ENCODE measurements at regions not wholly inside any gene's neighbourhood (a gene's known extent, or its start where the extent isn't known, plus 50 kb on each side); places are given as distances from the start of the nearest gene placed in this dataset.
A peak's percentile ranks its signal among the peaks of the same experiment; 100 is the strongest.
"Not testable (repeated sequence)": the region's sequence is repeated elsewhere in the genome, so short reads cannot be mapped to it uniquely, and the experiment has no call there.

DNA sequence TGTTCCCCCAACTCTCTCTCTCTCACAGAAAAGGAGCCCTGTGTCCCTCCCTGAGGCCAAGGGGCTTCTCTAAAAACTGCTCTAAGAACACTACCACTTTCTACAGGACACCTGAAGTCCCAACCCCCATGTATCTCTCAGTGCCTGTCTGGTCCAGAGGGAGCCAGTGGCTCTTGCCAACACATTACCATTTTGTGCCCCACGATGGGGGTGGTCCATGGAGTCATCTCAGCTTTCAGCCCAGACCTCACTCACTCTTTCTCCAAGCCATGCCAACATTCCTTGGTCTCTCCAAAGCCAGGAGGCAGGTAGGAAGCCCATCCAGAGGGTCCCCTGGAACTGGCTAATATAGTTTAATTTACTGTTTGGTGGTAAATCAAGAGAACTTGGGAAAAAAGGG lies 962.1 kb upstream of the DEFB115 start:
- DNase-seq (ENCODE audit: low read depth, low spot score), result not testable (repeated sequence)

DNA sequence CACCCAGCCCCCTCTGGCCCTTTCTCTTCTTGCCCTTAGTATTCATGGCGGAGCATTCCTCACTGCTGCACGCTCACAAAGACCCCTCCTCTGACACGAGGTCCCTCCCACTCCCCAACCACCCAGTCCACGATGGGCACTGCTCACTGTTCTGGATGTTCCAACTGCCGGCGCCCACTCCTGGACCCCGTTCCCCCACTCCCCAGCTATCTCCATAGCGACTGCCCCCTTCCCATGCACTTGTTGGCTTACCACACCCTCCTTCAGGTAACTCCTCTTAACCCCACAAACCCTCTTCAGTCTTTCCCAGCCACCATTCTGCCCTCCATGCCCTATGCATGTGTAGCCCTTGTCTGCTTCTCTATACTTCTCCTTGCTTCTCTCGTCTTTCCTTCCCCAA lies 961.5 kb upstream of the DEFB115 start:
- DNase-seq (ENCODE audit: low read depth, low spot score), result not testable (repeated sequence)

DNA sequence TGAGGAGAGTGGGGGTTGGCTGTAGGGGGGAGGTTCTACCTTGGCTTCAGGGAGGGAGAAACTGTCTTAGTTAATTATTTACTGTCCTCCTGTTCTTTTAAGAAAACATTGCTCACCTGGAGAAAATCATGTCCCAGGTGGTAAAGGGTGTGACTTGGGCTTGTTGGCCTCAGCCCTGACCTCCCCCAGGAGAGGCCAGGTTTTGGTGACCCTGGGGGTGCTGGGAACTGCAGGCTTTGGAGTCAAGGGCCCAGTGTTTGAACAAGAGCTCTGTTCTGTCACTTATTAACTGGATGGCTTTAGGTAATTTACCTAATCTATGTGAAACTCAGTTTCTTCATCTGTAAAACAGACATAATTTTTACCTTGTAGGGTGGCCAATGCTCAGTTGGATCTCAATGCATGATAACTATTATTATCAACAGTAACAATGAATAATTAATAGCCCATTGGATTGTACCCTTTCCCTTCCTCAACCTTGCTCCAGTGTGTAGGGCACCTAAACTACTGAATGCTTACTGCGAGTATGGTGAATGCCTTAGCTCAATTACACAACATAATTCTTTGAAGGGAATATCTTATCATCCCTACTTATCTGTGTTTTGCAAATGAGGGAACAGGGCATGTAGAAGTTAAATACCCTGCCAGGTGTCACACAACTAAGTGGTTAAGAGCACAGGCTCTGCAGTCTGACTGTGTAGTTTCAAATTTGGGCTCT lies 959.4 kb upstream of the DEFB115 start:
- DNase-seq (ENCODE audit: low read depth, low spot score), result not testable (repeated sequence)

DNA sequence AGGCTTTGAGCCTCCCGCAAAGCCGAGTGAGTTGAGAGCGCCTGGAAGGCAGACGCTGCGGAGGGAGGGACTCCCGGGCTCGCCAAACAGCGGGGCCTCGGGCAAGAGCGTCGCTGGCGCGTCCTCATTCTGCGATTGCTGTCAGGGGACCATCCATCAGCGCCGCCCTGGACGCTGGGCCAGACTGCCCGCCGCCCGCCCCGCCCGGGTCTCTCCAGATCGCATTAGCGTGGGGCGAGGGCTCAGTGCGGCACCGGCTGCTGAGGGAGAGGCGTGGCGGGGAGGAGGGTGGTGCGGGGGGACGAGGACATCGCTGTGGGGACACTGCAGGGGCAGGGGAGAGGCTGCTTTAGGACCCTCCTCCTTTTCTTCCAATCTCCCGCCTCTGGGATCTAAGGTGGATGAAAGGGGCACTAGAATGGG lies 957.2 kb upstream of the DEFB115 start:
- not testable (repeated sequence) for DNase-seq (ENCODE audit: low read depth, low spot score)

DNA sequence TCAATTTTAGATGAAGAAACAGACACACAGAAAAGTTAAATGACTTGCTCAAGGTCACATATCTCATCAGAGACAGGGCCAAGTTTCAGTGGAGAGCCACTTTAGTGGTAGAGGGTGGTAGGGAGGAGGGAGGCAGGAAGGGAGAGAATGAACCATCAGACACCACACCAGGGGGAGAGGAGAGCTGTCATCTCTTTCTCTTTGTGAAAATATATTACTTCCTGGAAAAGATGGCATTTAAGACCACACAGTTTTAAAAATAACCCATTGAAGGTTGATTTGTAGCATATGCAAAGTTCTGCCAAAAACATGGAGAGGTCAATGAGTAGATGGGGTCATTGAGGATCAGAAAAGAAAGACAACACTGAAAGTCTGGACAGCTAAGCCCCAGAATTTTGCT lies 954.7 kb upstream of the DEFB115 start:
- DNase-seq (ENCODE audit: low read depth, low spot score), result not testable (repeated sequence)

DNA sequence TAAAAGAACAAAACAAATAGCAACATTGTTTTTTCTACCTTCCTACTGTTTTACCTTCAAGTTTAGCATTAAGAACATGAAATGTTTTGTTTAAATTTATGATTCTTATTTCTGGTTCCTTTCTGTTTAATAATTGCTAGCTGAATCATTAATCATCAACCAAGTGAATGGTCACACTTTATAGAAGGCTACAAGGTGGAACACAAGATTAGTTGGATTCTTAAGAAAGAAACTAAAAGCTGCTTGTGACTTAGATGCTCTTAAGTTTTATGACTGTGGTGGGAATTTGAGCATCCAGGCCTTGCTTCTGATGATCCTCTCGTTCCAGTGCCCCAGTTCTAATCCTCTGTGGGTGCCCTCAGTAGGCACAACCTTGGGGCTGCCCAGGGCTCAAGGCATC lies 947.5 kb upstream of the DEFB115 start:
- DNase-seq (ENCODE audit: low read depth, low spot score), result not testable (repeated sequence)

DNA sequence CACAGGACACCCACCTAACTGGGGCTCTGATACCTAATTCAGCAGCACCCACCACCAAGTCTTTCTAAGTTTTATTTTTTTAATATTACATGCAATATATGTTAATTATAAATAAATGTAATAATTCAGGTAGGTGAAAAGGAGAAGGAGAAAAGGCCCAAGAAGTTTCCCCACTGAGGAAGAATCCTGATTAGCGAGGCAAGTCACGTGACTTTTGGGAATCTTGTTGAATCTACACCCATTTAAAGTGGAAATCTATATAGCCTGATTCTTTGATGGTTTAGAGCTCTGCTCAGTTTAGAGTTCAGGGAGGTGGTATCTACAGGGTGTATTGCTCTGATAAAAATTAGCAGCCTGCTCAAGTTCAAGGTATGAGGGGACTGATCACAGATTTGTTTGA lies 947.1 kb upstream of the DEFB115 start:
- not testable (repeated sequence) for DNase-seq (ENCODE audit: low read depth, low spot score)

DNA sequence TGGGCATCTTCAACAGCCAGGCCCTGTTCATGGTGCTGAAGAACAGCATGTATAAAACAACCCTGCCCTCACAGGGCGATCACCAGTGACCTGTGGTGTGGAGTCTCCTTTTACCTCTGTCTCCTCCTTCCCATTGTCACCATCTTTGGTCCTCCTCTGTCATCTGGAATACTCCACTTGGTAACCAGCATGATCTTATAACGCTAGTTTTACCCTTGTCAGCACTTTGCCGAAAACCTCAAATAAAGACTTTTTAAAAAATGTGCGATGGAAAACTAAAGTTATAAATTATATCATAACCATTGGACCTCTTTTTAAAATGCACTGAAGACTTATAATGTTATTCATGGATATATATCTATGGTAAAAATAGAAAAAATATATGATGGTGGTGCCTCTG lies 945.2 kb upstream of the DEFB115 start:
- not testable (repeated sequence) for DNase-seq (ENCODE audit: low read depth, low spot score)

DNA sequence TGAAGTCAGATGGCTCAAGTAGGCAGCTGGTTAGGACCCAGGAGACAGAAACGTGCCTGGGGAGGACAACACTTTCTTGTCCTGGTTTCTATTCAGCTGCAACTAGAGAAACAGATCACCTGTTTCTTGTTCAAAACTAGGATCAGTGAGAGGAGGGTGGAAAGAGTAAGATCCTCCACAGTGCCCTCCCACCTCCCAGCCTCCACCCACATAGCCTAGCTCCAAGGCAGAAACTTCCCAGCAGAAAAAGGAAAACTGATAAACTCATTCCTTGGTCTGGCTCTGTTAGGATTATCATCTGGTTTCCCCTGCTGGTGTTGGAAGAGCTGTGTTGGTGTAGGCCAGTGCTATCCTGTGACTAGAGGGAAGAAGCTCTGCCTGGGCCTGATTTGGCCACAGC lies 943.8 kb upstream of the DEFB115 start:
- not testable (repeated sequence) for DNase-seq (ENCODE audit: low read depth, low spot score)

DNA sequence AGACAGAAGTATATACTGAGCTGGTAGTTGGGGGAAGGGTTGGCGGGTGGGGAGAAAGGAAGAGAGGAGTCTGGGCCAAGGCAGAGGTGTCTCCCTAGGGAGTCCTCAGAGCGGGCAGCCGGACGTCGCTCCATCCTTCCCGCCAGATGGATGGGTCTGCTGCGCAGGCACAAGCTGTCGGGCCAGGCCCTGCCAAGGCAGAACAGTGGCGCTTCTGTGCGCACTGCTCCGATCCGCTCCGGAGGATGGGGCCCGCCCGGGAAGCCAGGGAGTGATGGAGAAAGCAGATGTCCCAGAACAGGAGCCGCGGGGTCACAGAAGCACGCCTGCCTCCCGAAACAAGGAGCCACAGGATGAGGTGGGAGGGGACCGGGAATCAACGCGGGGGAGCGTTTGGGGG lies 941.4 kb upstream of the DEFB115 start:
- not testable (repeated sequence) for DNase-seq (ENCODE audit: low read depth, low spot score)

DNA sequence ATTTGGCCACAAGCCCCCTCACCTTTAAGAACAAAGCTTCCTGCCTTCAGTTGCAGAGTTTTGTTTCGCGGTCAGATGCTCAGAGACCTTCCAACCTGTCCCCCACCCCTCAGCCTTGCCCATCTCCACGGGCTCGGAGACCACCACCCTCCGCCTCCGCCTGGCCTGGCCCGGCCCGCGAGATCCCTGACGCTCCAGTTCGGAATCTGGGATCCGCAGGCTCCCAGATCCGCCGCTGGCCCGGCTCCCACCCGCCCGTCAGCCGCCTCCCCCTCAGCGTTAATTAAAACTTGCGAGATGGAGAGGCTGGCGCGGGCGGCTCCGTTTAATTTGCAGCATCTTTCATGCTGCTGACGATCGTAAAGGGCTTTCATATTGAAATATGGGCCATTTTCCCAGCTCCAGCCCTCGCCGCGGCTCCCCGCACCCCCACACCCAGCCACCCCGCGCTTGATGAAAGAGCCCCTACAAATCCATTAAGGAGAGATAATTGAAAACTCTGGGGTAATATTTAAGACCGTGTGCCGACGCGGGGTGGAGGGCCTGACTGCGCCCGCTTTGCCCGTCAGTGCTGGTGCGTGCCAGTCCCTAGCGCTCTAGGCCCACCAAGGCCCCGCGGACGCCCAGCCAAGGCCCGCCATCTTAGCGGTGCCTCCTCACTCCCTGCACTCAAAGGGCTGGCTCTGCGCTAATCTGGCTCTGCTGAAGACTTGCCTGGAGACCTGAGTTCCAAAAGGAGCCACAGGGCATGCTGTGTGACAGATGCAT lies 940.7 kb upstream of the DEFB115 start:
- not testable (repeated sequence) for DNase-seq (ENCODE audit: low read depth, low spot score)

DNA sequence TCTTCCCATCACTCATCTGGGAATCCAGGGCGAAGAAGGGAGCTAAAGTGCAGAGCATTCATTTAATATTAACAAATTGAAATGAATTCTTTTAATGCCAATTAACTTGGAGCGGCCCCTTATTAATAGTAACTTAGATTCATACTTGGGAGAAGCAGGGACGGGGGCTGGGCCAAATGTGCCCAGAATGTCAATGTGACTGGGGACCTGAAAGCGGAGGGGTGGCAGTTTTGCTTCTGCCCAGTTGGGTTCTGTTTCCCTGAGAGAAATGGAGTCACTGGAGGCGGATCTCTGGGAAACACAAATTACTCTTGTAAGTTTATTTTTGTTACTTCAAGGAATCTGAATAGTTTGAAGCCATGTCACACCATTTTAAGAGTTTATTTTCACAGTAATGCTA lies 923.7 kb upstream of the DEFB115 start:
- not testable (repeated sequence) for DNase-seq (ENCODE audit: low read depth, low spot score)

DNA sequence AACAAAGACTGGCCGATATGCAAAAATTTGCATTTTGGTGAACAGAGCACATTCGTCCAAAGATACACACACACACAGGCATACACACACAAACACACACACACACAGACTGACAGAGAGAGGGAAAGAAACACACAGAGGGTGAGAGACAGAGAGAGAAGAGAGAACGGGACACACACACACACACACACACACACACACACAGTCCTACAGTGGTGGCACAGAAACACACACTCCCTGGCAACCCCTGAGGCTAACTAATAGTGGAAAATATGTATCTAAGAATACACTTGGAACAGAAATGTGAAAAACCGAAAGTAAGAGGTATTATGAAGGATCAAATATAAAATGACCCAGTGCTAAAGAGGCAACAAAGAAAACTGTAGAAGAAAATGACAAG lies 919.9 kb upstream of the DEFB115 start:
- DNase-seq (ENCODE audit: low read depth, low spot score), result not testable (repeated sequence)

DNA sequence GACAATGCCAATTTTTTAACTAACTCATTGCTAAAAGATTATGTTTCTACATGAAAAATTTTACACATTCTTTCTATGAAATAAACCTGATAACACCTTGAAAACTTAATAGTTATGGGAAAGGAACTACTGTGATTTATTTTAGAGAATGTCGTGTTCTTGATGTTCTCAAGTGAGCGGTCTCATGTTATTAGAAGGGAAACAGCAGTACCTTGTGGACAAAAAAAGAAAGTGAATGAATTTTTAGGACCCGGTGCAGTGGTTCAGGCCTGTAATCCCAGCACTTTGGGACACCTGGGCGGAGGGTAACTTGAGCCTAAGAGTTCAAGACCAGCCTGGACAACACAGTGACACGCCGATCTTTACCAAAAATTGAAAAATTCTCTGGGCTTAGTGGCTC lies 908.5 kb upstream of the DEFB115 start:
- DNase-seq (ENCODE audit: low read depth, low spot score), result not testable (repeated sequence)

DNA sequence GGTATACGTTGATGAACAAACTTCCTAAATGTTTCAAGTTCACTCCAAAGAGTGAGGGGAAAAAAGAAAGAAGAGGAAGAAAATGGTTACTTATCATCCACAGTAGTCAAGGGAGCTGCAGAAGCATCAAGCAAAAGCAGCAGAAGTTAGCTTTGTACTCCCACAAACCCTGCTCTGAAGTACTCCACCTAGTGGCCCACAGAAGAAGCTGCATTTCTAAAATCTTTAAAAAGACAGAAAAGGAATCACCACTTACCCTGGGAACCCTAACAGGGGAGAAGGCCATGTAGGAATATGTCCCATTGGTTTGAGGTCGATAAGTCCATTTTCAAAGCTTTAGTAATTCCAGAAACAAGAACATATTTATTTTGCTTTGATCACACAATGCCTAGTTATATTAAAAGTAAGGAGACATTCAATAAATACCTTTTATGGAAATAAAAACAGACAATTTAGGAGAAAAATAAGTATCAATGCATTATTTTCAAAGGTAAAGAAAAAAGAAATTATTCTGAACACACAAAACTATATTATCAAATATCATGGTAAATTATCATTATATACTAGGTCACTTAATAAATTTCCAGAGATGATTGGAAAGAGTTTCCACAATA lies 900.5 kb upstream of the DEFB115 start:
- not testable (repeated sequence) for DNase-seq (ENCODE audit: low read depth, low spot score)

DNA sequence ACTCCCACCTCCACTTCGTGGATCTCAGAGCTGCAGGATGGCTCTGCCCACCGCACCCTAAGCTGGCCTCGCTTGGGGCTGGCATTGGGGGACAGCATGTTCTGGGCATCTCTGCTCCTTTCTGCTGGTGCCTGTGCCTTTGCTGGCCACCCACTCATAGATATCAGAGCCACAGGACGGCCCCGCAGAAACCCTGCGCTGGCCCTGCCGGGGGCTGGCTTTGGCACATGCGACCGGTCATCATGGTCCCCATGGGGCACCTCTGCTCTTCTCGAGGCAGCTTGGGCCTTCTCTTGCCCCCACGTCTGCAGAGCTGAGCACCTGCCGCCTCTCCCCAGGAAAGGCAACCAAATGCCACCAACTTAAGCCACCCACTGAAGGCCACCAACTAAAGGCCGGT lies 895.7 kb upstream of the DEFB115 start:
- DNase-seq (ENCODE audit: low read depth, low spot score), result not testable (repeated sequence)

DNA sequence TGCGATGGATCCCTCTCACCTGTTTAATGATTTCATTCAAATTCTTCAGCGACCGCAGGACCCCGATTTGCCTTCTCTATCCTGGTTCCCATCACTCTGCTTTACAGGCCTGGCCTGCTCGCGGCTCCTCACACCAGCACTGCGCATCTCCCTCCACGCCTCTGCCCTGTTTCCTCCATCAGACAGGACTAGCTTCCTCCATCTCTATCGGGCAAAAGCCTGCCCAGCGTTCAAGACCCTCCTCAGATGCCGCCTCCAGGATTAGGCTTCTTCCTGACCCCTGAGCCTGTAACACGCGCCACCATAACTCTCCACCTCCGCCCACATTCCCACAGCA lies 881.1 kb upstream of the DEFB115 start:
- DNase-seq (ENCODE audit: low read depth, low spot score), result not testable (repeated sequence)

DNA sequence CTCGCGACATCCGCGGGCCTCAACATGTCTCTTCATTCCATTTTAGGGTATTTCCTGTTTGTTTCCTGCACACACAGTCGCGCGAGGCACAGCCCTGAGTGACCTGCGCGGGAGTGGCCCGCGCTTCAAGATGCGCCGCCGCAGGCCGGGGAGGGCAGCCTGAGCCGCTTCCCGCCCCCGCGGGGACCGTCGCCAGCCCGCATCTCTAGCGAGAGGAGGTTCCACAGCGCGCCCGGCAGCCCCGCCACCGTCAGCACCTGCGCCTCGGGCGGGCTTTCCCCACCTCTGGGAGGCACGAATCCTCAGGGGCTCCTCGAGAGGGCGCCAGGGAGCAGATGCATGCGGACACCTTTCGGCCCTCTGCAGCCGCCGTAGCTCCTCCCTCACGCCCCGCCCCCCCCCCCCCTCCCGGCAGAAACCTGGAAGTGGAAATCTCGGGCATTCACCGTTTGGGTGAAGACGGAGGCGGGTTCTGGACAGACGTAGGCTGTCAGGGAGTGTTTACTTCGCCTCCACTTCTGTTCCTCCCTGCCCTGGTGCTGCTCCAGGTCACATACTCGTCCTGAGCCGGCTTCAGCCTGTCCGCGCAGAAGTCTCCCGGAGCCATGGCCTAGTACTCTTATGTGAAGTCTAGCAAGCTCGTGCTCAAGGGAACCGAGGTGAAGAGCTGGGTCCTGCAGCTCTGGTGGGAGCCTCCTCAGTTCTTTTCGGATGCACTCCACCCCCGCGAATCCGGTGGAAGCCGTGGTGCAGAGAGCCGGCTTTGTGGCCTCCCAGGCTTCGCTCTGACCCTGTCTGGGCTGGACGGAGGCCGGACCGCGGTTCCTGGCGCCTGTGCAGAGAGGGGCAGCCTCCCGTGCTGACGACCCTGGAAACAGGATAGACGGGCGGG lies 880.5 kb upstream of the DEFB115 start:
- peak; percentile 34 for DNase-seq (ENCODE audit: low read depth, low spot score)

DNA sequence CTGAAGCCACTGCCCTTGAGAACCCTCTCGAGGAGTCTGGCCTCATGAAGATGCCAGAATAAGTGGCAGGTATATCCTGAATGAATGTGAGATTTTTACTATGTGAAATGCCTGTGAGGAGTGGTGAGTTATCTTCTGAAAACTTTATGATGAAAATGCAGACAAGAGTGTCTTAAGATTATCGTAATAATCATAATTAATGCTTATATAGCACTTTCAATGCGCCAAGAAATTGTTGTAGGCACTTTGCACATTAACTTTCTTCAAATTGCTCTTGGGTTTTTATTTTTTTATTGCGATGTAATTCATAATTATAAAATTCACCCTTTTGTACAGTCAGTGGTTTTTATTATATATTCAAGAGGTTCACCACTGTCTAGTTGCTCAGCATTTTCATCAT lies 879.1 kb upstream of the DEFB115 start:
- DNase-seq (ENCODE audit: low read depth, low spot score), result not testable (repeated sequence)

DNA sequence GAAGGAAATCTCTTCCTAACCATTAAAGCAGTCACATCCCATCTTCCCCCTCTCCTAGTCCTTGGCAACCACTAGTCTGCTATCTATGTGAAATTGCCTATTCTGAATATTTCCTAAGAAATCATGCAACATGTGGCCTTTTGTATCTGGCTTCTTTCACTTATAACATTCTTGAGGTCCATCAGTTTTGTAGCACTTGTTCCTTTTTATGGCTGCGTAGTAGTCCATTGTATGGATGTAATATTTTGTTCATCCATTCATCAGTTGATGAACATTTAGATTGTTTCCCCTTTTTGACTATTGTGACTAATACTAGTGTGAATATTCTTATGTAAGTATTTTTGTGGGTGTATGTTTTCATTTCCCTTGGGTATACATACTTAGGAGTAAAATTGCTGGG lies 878.7 kb upstream of the DEFB115 start:
- DNase-seq (ENCODE audit: low read depth, low spot score), result not testable (repeated sequence)

DNA sequence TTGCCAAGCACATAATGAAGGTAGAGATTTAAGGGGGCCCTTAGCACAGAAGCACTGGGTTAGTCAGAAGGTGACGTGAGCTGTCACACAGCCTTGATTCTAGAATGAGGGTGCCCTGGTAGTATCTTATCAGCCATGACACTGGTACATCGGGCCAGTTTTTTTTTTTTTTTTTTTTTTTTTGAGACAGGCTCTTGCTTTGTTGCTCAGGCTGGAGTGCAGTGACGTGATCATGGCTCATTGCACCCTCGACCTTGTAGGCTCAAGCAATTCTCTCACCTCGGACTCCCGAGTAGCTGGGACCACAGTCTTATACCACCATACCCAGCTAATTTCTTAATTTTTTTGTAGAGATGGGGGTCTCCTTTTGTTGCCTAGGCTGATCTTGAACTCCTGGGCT lies 872.6 kb upstream of the DEFB115 start:
- not testable (repeated sequence) for DNase-seq (ENCODE audit: low read depth, low spot score)

DNA sequence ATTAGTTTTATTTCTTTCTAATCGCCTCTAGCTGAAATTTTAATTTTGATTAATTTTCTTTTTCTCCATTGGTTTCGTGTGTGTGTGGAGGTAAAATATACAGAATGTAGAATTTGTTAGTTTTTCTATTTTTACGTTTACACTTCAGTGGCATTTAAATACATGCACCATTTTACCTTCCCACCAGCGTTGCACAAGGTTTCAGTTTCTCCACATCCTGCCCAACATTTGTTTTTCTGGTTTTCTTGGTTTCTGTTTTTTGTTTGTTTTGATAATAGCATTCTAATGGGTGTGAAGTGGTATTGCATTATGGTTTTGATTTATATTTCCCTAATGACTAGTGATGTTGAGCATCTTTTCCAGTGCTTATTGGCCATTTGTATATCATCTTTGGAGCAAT lies 871.4 kb upstream of the DEFB115 start:
- not testable (repeated sequence) for DNase-seq (ENCODE audit: low read depth, low spot score)

Measured in brain pericyte (primary cell).